ENCODE measurements at regions not wholly inside any gene's neighbourhood (a gene's known extent, or its start where the extent isn't known, plus 50 kb on each side); places are given as distances from the start of the nearest gene placed in this dataset.

DNA sequence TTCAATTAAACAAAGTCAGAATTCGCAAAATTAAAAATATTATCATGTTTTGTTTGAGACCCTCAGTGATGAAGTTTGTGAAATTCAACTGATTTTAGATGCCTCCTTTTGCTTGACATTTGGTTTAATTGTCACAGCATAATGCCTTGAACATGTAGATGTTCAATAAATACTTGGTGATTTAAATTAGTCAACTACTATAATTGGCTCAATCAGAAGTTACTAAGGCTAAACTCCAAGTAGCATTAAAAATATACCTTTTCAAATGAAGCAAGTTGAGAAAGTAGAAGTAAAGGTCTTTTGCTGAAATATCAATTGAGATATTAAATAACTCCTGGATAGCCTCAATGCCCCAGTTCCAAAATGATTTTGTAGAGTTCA is 145.8 kb upstream of the AKIRIN2 start:
- no peak for DNase-seq (ENCODE audit: low spot score)

DNA sequence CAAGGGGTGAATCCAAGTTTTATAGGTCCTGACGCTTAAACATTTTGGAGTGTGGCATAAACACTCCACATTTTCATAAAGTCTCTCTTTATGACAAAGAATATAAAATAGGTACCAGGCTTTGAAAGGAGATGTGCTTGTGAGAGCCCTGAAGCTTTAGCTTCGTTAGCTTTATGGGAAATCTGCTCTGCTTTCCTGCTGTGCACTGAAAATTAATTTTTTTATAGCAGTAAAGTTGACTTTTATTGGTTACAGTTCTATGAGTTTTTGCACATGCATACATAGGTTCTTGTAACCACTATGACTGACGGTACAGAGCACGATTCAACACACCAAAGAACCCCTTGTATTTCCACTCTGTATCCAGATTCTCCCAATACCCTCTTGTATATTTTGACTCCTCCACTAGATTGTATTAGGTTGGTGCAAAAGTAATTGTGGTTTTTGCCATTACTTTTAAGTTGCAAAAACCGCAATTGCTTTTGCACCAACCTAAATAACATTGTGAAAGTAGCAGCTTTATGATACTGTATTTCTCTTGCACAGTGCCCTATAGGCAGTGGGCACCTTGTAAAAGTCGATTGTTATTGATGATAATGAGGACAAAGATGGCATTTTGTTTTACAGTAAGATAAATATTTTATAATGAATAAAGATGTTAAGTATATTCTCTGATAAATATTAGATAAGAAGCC is 145.2 kb upstream of the AKIRIN2 start:
- DNase-seq (ENCODE audit: low spot score): no peak

DNA sequence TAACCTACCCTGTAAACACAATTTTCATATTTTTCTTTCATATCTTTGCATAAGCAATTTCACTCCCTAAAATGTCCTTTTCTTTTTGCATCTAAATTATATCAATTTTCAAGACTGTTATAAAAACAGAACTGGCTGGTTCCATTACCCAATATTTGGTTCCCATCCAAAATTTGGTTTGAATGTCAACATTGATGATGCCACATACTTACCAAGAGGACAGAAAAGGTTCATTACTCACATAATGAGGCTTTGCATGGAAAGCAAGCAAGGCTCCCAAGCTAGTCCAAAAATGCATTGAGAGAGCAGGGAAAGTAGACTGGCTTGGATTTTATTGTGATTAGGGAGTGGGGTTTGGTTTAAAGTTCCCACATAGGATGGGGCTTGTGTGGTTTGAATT is 144.4 kb upstream of the AKIRIN2 start:
- no peak for DNase-seq (ENCODE audit: low spot score)

DNA sequence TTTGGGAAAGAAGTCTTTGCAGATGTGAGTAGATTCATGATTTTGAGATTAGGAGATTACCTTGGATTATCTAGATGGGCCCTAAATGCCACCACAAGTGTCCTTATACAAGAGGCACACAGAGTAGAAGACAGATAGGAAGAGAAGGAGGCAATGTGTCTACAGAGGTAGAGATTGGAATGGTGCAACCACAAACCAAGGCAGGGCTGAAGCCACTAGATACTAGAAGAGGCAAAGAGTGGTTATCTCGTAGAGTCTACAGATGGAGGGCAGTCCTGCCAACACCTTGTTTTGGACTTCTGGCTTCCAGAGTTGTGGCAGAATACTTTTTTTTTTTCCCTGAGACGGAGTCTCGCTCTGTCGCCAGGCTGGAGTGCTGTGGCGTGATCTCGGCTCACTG is 138.3 kb upstream of the AKIRIN2 start:
- no peak for DNase-seq (ENCODE audit: low spot score)

DNA sequence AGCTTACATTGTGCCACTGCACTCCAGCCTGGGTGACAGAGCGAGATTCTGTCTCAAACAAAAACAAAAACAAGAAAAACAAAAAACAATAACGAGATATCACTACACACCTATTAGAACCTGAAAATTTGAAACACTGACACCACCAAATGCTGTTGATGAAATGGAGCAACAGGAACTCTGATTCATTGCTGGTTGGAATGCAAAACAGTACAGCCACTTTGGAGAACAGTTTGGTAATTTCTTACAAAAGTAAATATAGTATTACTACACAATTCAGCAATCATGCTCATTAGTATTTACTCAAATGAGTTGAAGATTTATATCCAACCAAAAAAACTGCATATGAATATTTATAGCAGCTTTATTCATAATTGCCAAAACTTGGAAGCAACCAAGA is 135.8 kb upstream of the AKIRIN2 start:
- DNase-seq (ENCODE audit: low spot score): no peak

DNA sequence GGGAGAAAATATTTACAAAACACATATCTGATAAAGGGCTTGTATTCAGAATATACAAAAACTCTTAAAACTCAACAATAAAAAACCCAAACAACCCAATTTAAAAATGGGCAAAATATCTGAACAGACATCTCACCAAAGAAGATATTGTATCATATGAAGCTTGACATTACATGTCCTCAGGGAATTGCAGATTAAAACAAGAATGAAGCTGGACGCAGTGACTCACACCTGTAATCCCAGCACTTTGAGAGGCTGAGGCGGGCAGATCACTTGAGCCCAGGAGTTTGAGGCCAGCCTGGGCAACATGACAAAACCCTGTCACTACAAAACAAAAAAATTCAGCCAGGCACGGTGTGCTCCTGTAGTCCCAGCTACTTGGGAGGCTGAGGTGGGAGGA is 135.4 kb upstream of the AKIRIN2 start:
- no peak for DNase-seq (ENCODE audit: low spot score)

DNA sequence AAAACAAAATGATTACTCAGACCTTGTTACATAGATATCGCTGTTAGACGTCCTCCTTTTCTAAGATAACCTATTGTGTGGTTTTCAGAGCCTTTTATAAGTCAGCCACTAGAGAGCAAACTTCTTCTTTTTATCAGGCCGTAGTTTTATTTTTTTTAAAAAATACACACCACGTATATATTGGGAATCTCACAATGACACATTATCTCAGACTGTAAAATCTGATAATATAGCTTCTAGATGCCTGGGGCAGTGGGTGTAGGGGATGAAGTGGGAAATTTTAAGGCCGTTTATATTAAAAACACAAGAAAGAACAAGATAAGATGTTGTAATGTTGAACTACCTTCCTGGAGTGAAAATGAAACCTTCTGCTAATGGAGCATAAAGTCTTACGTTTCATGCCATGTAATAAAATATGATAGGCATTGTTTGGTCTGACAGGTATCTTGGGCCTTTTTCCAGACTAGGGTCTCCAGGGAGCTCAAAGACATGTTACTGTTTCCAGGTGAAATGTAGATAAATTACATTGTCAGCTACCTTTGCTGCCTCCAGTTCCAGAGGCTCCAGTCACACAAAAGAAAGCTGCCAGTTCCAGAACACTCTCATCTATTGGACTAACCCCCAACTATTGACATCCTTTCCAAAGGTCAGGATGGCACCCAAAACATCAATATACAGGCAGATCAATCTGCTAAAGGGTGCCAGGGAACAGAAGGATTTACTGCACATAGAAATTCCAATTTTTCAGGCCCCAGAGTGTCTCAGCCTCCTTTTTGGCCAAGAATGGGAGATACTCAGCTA is 130.2 kb upstream of the AKIRIN2 start:
- no peak for DNase-seq (ENCODE audit: low spot score)

DNA sequence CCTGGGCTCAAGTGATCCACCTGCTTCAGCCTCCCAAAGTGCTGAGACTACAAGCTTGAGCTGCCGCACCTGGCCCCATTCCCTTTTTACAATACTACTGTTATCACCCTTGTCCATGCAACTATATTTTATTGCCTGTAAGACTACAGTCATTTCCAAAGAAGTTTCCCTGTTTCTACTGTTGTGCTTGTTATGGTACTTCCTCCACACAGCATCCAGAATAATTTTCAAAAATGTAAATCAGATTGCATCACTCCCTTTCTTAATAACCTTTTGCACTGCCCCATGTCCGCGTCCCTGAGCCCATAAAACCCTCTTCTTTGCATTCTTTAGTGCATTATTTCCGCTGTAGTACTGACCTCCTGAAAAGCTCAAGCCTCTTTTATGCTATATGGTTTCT is 128.9 kb upstream of the AKIRIN2 start:
- no peak for DNase-seq (ENCODE audit: low spot score)

DNA sequence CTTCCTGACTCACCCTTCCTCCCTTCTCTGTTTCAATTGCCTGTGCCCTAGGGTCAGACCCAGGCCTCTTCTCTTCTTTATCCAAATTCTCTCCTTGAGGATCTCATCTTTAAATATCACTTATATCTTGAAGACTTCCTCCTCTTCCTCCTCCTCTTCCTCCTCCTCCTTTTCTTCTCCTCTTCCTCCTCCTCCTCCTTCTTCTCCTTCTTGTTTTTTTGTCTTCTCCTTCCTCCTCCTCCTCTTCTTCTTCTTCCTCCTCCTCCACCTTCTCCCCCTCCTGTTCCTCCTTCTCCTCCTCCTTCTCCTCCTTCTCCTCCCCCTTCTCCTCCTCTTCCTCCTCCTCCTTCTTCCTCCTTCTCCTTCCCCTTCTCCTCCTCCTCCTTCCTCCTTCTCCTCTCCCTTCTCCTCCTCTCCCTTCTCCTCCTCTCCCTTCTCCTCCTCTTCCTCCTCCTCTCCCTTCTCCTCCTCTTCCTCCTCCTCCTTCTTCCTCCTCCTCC is 127.6 kb upstream of the AKIRIN2 start:
- DNase-seq (ENCODE audit: low spot score): no peak

DNA sequence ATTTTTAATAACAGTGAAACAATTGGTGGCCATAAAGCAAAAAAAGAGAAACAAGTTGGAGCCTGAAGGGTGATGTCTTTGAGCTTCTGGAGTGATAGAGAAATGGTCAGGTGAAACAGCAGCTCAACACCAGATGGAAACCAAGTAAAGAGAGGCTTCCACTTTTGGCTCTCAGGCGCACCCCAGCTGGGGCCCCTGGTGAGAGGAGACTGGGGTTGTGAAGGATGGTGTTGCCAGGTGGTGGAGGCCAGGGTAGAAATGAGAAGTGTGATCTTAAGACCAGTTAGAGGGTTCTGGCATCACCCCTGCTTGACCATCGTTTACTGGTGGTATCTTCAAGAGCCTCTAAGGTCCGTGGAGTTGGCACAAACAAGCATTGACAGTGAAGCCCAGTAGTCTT is 126.0 kb upstream of the AKIRIN2 start:
- no peak for DNase-seq (ENCODE audit: low spot score)

DNA sequence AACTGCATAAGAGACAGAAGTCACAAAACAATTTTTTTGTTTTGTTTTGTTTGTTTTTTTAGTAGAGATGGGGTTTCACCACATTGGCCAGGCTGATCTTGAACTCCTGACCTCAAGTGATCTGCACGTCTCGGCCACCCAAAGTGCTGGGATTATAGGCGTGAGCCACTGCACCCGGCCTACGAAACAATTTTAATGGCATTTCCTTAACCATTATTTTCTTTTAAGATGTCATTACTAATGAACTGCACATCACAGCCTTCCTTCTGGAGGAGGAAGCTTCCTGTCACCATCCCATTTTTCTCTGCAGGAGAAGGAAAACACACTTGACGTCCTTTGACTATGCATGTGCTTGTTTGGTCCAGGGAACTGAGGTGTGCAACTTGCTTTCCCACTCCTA is 125.3 kb upstream of the AKIRIN2 start:
- DNase-seq (ENCODE audit: low spot score): no peak

DNA sequence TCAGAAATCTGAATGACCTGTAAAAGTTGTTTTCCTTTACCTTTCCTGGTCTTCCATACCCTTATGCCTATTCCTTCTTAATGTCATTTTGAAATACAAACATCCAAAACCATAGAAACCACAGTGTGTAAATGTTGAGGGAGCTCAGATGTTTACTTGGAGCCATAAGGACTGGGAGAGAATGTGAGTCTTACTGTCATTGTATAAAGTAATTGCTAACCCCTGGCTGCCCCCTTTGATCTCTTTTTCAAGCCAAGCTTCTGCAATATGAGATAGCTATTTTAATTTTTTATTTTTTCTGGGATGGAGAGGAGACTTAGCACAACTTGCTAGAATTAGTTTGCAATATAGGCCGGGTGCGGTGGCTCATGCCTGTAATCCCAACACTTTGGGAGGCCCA is 124.4 kb upstream of the AKIRIN2 start:
- DNase-seq (ENCODE audit: low spot score): no peak

DNA sequence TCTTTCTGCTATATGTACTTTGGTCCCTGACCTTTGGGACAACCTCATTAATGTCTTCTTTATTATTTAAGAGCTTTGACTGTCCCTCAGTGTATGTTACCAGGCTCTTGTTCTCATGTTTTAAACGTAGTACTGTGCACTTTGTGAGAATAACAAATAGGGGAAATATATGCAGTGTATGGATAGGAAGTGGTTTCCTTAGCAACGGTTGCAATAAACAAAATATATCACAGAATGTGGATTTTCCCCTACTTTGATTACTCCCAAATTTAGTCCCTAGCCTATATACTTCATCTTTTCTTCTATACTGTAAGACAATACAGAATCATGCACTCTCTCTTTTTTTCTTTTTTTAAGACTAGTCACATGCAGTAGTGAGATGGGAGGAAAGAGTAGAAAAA is 123.8 kb upstream of the AKIRIN2 start:
- DNase-seq (ENCODE audit: low spot score): no peak

DNA sequence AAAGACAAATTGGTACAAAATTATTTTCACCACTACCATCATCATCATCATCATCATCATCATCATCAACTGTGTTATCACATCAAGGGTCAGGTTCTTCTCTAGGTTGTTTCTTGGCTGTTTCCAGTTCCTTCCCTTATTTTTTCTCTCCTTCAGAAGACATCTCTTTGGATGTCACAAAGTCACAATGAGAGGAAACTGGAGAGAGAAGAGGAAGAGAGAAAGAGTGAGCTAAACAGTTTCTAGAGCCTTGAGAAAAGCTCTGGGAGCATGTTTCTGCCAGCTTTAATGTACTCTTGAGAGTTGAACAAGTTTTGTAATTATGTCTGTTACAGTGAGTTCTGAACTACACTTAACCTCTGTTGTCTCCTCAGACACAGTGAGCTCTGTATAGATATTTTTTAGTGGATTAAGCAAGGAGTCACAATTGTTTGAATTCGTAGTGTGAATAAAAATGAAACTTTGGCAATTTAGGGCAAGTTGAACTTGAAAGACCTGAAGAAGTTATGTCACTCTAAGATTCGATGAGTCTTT is 123.0 kb upstream of the AKIRIN2 start:
- DNase-seq (ENCODE audit: low spot score): no peak

DNA sequence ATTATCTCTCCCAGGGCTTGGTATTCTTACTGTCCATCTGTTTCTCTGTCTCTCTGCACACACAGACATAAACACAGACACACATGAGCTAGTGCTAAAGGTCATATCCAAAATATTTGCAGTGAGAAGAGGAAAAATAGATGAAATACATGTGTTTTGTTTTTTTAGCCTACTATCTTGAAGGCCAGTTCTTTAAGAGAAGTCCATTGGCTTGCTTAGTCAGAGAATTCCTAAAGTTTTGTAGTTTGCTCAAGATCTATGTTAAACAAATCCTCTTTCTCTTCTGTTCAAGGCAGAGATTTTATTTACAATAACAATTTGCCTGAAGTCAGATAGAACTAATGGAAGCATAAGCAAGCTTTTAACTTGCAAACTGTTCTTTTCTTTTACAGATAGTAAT is 120.0 kb upstream of the AKIRIN2 start:
- no peak for DNase-seq (ENCODE audit: low spot score)

DNA sequence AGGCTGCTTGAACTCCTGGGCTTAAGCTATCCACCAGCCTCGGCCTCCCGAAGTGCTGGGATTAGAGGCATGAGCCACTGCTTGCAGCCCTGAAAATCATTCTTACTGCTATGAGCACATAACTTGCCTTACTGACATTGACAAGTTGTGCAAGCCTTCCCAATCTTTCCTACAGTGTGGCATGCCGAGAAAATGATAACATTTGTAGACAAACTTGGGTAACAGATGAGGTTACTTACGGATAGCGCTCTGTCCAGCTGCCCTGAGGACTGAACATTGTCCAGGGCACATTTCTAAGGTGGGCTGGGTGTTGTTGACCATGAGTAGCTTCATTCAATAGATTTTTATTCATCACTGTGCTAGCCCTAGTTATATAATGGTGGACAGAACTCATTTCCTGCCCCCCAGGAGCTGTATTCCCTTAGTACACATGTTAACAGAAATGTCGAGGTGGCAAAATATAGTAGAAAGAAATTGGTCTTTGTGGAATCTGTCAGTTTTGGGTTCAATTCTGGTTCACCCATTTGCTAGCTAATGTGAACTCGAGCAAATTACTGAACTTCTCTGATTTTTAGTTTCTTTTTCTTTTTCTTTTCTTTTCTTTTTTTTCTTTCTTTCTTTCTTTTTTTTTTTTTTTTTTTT is 118.4 kb upstream of the AKIRIN2 start:
- DNase-seq (ENCODE audit: low spot score): no peak

DNA sequence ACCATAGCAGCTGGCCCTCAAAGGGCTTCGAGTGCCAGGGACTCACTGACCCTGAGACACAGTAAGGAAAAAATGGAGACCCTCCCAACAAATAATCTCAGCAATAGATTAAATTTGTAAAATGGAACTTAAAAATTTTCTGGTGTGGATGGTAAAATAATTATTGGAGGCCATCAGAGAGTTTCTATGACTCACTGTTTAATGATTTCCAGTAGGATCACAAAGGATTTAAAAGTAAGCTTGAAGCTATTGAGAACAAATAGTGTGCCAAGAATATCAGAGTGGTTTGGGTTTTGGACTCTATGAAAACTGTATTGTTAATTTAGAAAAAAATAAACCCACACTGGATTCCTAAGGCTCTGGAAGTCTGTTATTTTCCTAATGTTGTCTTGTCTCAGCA is 115.2 kb upstream of the AKIRIN2 start:
- DNase-seq (ENCODE audit: low spot score): no peak

DNA sequence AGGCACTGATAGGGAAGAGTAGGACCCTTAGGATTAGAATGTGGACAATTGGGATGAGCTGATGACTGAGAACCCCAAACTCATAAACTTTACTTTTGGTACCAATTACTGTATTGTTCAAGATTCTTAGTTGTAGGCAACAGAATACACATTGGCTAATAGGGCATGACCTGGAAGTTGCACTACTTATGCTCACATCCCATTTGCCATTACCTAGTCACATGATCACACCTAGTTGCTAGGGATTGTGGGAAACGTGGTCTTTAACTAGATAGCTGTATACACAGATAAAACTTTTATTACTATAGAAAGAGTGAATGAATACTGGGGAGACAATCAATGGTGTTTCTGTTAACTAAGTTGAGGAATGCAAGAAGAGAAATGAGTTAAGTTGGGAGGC is 113.4 kb upstream of the AKIRIN2 start:
- no peak for DNase-seq (ENCODE audit: low spot score)

DNA sequence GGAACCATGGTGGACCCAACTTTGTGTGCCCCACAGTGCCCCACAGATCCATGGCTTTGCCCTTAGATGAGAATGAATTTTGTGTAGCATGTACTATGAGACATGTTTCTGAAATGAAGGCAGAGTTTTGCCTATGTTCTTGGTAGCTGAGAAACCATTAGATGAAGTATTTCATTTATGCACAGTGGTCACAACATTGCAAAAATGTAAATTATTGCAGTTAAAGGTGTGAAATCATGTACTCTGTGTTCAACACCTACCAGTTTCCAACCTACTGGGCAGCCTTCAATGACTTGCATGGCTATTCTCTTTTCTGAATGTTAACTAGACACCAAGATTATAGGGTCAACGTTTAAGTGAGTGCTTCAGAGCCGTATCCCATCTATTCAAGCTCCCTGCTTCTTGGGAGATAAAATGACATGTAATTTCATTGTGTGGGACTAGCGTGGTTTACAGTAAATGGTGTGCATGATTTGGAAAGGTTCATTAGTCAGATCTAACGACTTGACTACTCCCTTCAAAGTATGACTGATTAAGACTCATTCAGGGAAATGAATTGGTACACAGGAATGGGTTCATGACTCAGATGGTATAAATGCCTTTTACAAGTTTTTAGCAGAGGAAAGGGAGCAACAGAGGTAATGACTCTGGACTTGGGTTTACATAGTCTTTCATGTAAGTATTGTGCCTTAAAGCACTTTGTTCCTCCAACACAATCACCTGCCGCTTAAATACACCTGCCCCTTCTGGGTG is 106.1 kb upstream of the AKIRIN2 start:
- no peak for DNase-seq (ENCODE audit: low spot score)

DNA sequence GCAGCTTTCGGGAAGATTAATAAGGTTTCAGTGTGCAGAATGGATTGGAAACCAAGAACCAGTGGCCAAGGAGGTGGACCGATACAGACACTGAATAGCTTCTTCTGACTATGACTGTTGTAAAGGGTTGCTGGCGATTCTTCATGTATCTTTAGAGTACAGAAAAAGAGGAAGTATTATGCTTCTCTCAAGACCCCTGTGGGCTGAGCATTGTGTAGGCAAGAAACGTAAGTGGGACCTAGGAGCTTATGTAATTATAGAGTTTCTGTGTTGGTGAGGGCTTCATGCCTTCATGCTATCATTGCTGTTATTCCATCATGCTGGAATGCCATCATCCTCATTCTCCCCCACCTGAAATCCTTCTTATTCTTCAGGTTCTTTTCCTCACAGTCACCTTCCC is 105.4 kb upstream of the AKIRIN2 start:
- DNase-seq (ENCODE audit: low spot score): no peak

DNA sequence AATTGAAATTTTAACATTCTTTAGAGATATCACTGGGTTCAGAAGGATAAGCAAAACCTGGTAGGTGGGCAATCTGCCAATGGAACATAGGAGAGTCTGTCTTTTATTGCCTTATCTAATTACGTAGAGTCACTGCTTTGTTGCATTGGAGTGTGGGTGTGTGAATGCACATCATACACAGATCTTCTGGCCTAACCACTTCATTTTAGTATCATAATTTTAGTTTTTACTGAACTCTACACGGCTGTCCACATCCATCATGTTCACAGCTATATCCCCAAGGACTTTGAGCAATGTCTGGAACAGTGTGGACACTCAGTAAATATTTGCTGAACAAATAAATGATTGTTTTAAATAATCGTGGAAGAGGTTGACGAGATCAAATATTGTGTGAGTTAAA is 104.6 kb upstream of the AKIRIN2 start:
- DNase-seq (ENCODE audit: low spot score): no peak

DNA sequence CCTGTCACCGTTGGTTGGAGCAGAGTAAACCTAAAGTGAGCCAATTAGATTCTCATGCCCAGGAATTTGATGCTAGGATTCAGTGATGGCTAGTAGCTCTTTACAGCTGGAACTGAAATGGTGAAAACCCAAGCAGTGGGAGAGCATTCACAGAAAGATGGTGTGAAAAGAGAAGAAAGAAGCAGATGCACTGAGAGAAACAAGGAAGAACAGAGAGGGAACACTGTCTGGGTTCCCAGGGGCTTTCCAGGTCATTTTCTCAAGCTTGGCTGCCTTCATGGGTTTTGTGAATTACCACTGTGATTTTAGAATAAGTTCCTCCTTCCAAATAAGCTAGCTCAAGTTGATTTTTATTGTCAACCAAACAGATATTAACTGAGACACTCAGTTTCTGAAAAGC is 104.1 kb upstream of the AKIRIN2 start:
- no peak for DNase-seq (ENCODE audit: low spot score)

Data from left forelimb (tissue), 1 donor.